Stimulated activated CD8-positive, alpha-beta memory T cell treated with anti-CD3 and anti-CD28 coated beads, Interleukin-2, amount 100 ng/mL, for 1 hour (primary cell): ENCODE measurements at regions not wholly inside any gene's neighbourhood (a gene's known extent, or its start where the extent isn't known, plus 50 kb on each side); places are given as distances from the start of the nearest gene placed in this dataset.
"Not testable (repeated sequence)": the region's sequence is repeated elsewhere in the genome, so short reads cannot be mapped to it uniquely, and the experiment has no call there.

ENCODE experiments used
- DNase-seq, 2 donors: peaks; one replicate each; pipeline ENCODE4 v3.0.0-alpha.2; 2020; ENCODE audit warnings: low read depth in 2 of 2

GRCh38 chr3:5035113-5035512 lies 55.9 kb downstream of the BHLHE40 start:
- no peak for DNase-seq

GRCh38 chr3:5035692-5036391 lies 56.6 kb downstream of the BHLHE40 start:
- DNase-seq = no peak

DNA sequence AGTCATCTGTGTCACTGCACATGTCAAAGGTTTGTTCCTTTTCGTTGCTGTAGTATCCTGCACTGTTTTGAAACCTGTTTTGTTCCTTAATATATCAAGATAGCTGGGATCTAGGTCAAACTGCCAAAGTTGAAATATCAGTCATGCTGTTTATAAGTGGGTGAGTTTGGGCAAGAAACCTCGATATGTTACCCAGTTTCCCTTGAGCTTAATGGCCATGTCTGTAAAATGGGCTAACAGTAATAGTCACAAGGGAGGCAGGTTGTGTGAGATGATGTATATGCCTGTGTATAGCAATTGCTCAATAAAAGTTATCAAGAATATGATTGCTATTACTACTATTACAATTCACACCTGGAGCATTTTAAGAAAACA lies 57.1 kb downstream of the BHLHE40 start:
- no peak for DNase-seq

GRCh38 chr3:5036858-5037257 lies 57.6 kb downstream of the BHLHE40 start:
- no peak for DNase-seq

GRCh38 chr3:5039585-5039984 lies 60.3 kb downstream of the BHLHE40 start:
- no peak for DNase-seq

GRCh38 chr3:5041315-5041714 lies 62.1 kb downstream of the BHLHE40 start:
- DNase-seq = no peak

GRCh38 chr3:5045961-5046360 lies 66.7 kb downstream of the BHLHE40 start:
- DNase-seq = no peak

- DNase-seq = no peak
Measured at GRCh38 chr3:5047764-5048419, 68.7 kb downstream of the BHLHE40 start.

DNA sequence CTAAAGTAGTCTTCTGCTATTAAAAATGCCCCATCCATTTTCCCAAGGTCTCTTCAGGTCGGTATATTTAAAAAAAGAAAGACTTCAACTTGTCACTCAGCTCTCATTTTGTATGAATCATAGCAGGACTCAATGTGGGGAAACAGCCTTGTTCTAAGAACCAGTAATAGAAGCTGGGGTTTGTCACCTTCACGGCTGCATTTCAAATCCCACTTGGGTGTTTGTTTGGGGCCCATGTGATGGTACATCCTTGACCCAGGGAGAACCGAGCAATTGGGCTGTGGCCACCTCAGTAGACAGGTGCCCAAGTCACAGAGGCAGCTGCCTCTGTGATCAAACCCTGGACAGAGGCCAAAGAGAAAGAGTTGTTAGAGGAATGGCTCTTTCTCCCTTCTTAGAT lies 70.3 kb upstream of the ARL8B start:
- no peak for DNase-seq

- DNase-seq = no peak
Measured at GRCh38 chr3:5052247-5052646, 69.8 kb upstream of the ARL8B start.

DNA sequence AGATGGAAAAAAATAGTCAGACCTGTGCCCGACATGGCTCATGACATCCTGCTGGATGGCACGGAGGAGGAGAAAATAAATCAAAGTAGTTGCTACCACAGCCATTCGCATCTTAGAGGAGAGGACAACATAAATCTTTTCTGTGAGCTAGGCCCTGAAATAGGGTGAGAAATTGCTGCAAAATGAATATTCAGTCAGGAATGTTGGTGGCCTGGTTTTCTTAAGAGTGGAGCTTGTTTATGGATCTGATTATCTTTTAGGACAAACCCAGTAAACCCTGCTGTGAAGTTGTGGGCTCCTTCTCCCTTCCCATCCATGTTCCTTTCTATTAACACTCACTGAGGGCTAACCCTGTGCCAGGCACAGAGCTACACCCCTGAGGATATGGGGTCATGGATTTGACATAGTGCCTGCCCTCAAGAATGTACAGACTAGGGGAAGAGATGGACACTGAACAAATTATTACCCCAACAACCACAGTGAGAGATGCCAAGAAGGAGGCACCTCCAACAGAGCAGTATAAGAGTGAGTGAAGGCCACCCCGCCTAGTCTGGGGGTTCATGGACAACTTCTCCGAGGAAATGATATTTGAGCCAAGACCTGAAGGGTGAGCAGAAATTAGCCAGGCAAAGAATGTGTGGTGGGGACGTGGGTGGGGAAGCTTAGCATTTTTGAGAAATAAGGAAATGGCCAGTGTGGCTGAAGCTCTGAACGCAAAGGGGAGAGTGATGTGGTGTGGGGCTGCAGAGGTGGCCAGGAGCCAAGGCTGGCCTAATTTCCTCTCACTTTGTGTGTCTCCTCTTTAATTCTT lies 68.9 kb upstream of the ARL8B start:
- no peak for DNase-seq

DNA sequence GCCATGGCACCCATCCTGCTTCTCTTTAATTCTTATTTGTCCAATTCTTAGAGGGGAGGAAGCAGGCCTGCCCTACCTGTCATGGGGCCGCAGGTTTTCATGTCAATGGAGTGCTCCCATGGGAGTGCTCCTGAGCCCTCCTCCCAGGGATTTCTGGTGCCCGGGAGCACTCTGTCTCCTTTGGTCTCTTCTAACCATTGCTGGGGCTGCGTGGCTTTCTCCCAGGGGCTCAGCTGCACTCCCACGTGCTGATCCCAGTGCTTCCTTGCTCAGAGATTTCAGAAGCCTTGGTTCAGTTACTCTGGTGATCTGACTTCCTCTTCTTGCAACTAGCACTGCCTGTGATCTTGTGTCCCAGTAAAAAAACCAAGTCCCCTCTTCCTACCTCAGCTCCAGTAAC lies 68.0 kb upstream of the ARL8B start:
- DNase-seq = no peak

DNA sequence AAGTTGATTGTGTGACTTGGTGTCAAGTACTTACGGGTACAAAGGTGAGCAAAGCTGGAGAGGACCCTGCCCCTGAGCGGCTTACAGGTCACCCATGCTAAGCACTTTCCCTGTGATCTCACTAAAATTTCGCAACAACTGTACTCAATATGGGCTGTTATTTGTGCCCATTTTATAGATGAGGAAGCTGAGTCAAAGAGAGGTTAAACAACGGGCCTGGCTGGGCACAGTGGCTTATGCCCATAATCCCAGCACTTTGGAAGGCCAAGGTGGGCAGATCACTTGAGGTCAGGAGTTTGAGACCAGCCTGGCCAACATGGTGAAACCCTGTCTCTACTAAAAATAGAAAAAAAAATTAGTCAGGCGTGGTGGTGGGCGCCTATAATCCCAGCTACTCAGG lies 67.5 kb upstream of the ARL8B start:
- not testable (repeated sequence) for DNase-seq

- no peak for DNase-seq
Measured at GRCh38 chr3:5055357-5056110, 66.6 kb upstream of the ARL8B start.

- DNase-seq = no peak
Measured at GRCh38 chr3:5056111-5056391, 66.0 kb upstream of the ARL8B start.

DNA sequence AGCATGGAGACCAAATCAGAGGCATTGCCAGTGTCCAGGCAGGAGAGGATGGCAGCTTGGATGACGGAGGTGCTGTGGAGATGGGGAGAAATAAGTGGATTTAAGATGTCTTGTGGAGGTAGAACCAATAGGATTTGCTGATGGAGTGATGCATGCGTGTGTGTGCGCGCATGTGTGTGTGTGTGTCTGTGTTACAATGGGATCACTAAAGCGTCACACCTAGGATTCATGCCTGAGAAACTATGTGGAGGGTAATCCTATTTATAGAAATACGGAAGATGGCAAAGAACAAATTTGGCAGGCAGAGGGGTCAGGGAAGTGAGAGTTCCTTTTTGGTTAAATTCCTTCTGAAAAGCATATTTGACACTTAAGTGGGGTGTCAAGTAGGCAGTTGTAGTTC lies 64.8 kb upstream of the ARL8B start:
- DNase-seq = no peak

DNA sequence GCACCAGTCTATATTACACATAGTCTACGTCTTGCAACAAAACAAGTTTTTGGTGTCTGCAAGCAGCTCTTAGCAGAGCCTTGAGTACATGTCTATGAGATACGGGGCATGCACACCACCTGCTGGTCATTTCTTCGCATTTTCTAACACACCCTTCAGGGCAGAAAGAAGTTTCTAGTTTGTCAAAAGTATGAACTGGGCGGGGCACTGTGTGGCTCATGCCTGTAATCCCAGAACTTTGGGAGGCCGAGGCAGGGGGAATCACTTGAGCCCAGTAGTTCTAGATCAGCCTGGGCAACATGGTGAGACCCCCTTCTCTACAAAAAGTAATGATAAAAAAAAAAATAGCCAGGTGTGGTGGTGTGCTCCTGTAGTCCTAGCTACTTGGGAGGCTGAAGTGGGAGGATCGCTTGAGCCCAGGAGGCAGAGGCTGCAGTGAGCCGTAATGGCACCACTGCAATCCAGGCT lies 64.2 kb upstream of the ARL8B start:
- DNase-seq = peak; percentile 38 to 46

- DNase-seq = no peak
Measured at GRCh38 chr3:5058471-5058951, 63.6 kb upstream of the ARL8B start.

DNA sequence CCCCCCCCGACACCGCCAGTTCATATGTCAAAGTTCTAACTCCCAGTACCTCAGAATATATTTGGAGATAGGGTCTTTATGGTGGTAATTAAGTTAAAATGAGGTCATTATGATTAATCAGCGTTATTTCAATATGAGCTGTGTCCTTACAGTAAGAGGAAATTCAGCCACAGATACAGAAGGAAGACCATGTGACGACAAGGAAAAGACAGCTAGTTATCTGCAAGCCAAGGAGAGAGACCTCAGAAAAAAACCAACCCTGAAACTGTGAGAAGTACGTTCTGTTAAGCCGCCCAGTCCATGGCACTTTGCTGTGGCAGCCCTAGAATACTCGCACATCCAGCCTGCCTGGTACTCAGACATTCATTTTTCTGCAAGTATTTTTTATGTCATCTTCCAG lies 62.3 kb upstream of the ARL8B start:
- DNase-seq = no peak

- no peak for DNase-seq
Measured at GRCh38 chr3:5061218-5061569, 60.9 kb upstream of the ARL8B start.

DNA sequence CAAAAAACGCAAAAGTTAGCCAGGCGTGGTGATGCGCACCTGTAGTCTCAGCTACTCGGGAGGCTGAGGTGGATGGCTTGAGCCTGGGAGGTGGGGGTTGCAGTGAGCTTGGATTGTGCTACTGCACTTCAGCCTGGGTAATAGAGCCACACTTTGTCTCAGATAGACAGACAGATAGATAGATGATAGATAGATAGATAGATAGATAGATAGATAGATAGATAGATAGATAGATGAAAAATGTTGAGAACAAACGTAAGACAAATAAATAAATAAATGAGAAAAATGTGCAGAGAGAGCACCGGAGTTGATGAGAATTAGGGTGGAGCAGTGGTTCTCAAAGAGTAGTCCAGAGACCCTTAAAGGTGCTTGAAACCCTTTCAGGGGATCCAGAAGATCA lies 58.4 kb upstream of the ARL8B start:
- no peak for DNase-seq

GRCh38 chr3:5068531-5069050 lies 53.5 kb upstream of the ARL8B start:
- no peak for DNase-seq
